Bronchial epithelial cell (primary cell): ENCODE measurements at regions not wholly inside any gene's neighbourhood (a gene's known extent, or its start where the extent isn't known, plus 50 kb on each side); places are given as distances from the start of the nearest gene placed in this dataset.

Experiments used
- DNase-seq: peaks from one replicate; pipeline ENCODE4 v3.0.0-alpha.2; 2010; ENCODE audit warnings: low read depth
- FAIRE-seq: peaks from 2 replicates; lab custom pipeline; 2011; peaks lifted over from hg19 to GRCh38; lab: Jason Lieb, UNC
- H3K27me3 ChIP-seq: 2 replicates; pipeline ENCODE4 v1.5.1; 2011; ENCODE audit warnings: low read length; ENCODE audit not compliant: control insufficient read depth, insufficient read depth
- H3K36me3 ChIP-seq: 2 replicates; pipeline ENCODE4 v1.5.1; 2011; ENCODE audit warnings: low read length; ENCODE audit not compliant: control insufficient read depth, insufficient read depth
- H3K4me3 ChIP-seq: 2 replicates; pipeline ENCODE4 v1.5.1; 2011; ENCODE audit warnings: mild to moderate bottlenecking, low read depth, low read length, control low read depth
- TF ChIP-seq, protein P1 (sequence below): IDR thresholded peaks from 2 replicates; pipeline ENCODE4 v1.5.1; 2011; ENCODE audit warnings: mild to moderate bottlenecking, moderate library complexity, low read length, control low read depth, inconsistent platforms; ENCODE audit not compliant: insufficient read depth, severe bottlenecking

DNA sequence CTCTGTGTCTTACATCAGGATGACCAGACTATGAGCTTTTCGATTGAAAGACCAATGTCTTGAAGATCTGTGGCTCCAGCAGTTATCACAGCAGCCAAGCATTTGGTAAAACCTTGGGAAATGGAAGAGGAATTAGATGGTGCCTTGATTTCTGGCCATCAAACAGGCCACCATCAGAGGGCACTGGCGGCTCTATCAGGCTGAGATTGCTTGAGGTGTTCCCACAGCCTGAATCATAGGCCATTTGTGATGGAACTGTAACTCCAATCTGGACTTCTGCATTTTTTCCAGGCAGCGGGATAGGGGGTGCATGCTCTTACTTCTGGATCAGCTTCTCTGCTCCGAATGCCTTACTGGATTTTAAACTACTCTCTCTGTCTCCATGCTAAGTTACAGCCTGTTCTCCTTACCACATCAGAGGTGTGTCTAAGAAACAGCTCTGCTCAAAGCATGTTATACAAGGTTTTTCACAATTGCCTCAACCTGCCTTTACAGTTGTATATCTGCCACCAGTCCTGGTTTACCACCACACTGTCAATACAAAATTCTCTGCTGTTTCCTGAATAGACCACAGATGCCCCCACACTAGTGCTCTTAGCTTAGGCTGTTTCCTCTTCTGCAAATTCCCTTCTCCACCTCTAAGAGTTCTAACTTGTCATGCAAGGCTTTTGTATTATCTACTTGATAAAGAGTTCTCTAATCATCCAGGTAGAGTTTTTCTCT, 180.9 kb downstream of the PTGER3 start:
- FAIRE-seq (no peak), DNase-seq (no peak)
- H3K4me3 ChIP-seq: no peak overlapping the region
- TF ChIP-seq, protein P1, sequence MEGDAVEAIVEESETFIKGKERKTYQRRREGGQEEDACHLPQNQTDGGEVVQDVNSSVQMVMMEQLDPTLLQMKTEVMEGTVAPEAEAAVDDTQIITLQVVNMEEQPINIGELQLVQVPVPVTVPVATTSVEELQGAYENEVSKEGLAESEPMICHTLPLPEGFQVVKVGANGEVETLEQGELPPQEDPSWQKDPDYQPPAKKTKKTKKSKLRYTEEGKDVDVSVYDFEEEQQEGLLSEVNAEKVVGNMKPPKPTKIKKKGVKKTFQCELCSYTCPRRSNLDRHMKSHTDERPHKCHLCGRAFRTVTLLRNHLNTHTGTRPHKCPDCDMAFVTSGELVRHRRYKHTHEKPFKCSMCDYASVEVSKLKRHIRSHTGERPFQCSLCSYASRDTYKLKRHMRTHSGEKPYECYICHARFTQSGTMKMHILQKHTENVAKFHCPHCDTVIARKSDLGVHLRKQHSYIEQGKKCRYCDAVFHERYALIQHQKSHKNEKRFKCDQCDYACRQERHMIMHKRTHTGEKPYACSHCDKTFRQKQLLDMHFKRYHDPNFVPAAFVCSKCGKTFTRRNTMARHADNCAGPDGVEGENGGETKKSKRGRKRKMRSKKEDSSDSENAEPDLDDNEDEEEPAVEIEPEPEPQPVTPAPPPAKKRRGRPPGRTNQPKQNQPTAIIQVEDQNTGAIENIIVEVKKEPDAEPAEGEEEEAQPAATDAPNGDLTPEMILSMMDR: no peak
- no peaks in the 10 kb centered on the region for H3K36me3 ChIP-seq
- no peaks in the 10 kb centered on the region for H3K27me3 ChIP-seq

DNA sequence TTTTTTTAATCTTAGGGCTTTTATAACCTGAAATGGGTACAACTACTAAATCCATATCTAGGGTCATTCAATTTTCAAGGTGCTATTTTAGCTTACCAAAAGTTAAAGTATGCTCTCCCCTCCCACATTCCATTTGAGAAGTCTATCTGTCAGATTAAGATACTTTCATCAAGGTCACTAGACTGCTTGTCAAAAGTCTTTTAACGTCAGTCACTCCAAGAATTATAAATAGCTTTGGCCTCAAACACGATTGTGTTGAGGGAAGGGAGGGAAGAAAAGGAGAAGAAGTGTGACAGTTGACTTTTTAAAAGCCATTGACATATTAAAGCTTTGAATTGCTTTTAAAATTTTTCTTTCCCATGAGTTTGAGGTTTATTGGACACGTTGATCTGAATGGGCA, 175.8 kb downstream of the PTGER3 start:
- FAIRE-seq (no peak), DNase-seq (no peak)
- Histone ChIP-seq H3K36me3 (no peaks in the 10 kb centered on the region), H3K27me3 (no peaks in the 10 kb centered on the region), H3K4me3 (no peak overlapping the region)
- TF ChIP-seq, protein P1: no peak

DNA sequence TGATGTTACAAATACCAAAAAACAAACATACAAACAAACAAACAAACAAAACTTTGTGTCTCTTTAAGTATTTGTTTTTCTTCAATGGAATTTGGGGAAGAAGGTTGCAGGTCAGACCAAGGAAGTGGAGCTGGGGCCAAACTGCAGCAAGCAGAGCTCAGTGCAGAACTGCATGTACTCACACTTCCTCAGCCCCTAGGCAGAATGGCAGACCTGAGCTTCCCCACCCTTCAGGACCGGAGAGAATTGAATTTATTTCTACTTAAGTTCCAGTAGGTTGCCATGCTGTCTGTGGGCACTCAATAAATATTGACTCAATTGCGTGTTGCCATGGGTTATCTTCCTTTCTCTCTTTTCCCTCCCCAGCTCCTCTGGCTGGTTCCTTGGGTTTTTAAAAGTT, 173.6 kb downstream of the PTGER3 start:
- Histone ChIP-seq H3K36me3 (no peaks in the 10 kb centered on the region), H3K4me3 (no peak overlapping the region), H3K27me3 (no peaks in the 10 kb centered on the region)
- FAIRE-seq: no peak
- TF ChIP-seq, protein P1: no peak
- peak; percentile 8 for DNase-seq

DNA sequence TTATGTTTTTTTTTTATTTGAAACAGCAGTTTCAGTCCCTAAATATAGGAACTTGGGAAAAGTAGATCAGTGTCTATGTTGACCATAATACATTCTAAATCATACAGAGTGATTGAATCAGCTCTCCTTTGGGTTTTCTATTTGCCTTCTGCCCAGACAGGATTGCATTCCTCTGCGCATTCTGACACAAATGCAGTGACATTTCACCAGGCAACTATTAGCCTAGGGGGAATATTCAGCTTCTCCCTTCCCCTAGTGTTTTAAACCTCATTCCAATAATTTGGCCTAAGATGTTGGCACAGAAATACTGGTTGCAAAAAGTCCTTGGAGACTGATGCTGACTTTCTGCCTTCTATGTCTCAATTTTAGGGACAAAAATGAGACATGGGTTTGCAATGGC, 172.8 kb downstream of the PTGER3 start:
- DNase-seq (peak; percentile 11), FAIRE-seq (no peak)
- Histone ChIP-seq H3K27me3 (no peaks in the 10 kb centered on the region), H3K36me3 (no peaks in the 10 kb centered on the region), H3K4me3 (no peak overlapping the region)
- TF ChIP-seq, protein P1: no peak

DNA sequence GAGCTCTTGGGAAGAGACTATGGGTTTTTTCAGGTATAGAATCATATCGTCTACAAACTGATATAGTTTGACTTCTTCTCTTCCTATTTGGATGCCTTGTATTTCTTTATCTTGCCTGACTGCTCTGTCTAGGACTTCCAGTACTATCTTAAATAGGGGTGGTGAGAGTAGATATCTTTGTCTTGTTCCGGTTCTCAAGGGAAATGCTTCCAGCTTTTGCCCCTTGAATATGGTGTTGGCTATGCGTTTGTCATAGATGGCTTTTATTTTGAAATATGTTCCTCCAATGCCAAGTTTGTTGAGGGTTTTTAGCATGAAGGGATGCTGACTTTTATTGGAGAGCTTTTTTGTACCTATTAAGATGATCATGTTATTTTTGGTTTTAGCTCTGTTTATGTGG, 170.3 kb downstream of the PTGER3 start:
- no peaks in the 10 kb centered on the region for H3K27me3 ChIP-seq
- DNase-seq: no peak
- FAIRE-seq: no peak
- no peaks in the 10 kb centered on the region for H3K36me3 ChIP-seq
- no peak overlapping the region for H3K4me3 ChIP-seq
- TF ChIP-seq, protein P1: no peak

DNA sequence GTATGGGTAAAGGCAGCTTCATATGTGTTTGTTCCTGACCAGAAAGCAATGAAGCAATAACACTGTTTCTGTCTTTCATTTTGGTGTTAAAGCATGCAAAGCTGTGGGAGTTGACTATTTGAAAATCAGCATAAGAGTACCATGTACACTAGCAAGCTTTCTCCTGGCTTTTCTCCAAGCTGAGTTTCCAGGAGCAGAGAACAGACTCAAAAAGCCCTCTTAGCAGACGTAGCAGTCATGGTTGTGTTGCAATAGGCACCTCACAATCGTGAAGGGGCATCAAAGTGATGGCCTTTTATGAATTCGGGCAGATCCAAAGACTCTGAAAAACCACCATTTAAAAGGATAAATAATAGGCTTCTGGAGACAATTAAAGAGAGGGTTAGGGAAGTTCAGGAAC, 159.7 kb downstream of the PTGER3 start:
- Histone ChIP-seq H3K4me3 (no peak overlapping the region), H3K36me3 (no peaks in the 10 kb centered on the region), H3K27me3 (no peaks in the 10 kb centered on the region)
- DNase-seq: no peak
- FAIRE-seq: no peak
- TF ChIP-seq, protein P1: no peak
